WTC11 (cell line): ENCODE measurements at regions not wholly inside any gene's neighbourhood (a gene's known extent, or its start where the extent isn't known, plus 50 kb on each side); places are given as distances from the start of the nearest gene placed in this dataset.

Experiments used
- ATAC-seq: fragments of 200-7000 bp; cut with Tn5 transposase; 2 replicates; pipeline ENCODE4 v1.10.0; 2021; ENCODE audit warnings: mild to moderate bottlenecking, moderate library complexity
- CTCF ChIA-PET: fragments of 300-600 bp; sonication (Branson Sonifier 250); formaldehyde crosslinking; loops from one replicate; lab custom pipeline; 2021; ENCODE audit warnings: antibody characterized with exemption; lab: Charles Lee
- POLR2A ChIA-PET: fragments of 350-600 bp; sonication (Branson Sonifier 250); formaldehyde crosslinking; loops from one replicate; lab custom pipeline; 2021; ENCODE audit warnings: antibody characterized with exemption; lab: Charles Lee
- DNase-seq: peaks from one replicate; pipeline ENCODE4 v3.0.0; 2021; ENCODE audit warnings: low spot score
- H3K27ac Mint-ChIP-seq: 2 replicates; pipeline ENCODE4 v1.8.0; 2021; ENCODE audit warnings: mixed read lengths
- H3K27me3 Mint-ChIP-seq: 2 replicates; pipeline ENCODE4 v1.8.0; 2021; ENCODE audit warnings: low read depth, mild to moderate bottlenecking, moderate library complexity, mixed read lengths
- H3K36me3 Mint-ChIP-seq: 2 replicates; pipeline ENCODE4 v1.8.0; 2021; ENCODE audit warnings: mixed read lengths
- H3K4me1 Mint-ChIP-seq: 2 replicates; pipeline ENCODE4 v1.8.0; 2022; ENCODE audit warnings: mixed read lengths
- H3K4me3 Mint-ChIP-seq: 2 replicates; pipeline ENCODE4 v1.8.0; 2021; ENCODE audit warnings: mild to moderate bottlenecking, moderate library complexity, mixed read lengths
- H3K9me3 Mint-ChIP-seq: 2 replicates; pipeline ENCODE4 v1.8.0; 2021; ENCODE audit warnings: mixed read lengths
- AR ChIP-seq: fragments of 250-450 bp; sonication (Bioruptor Pico); IDR thresholded peaks from 2 replicates; pipeline ENCODE4 v1.9.0; 2021; ENCODE audit warnings: mild to moderate bottlenecking
- CTCF ChIP-seq: fragments of 200-600 bp; IDR thresholded peaks from 2 replicates; pipeline ENCODE4 v1.8.0; 2022; ENCODE audit warnings: antibody characterized with exemption
- GABPB1 ChIP-seq: sonication (generic); formaldehyde crosslinking; IDR thresholded peaks from 2 replicates; pipeline ENCODE4 v1.8.1; 2023; ENCODE audit warnings: mild to moderate bottlenecking, missing genetic modification reagents
- GTF2I ChIP-seq: fragments of 250-450 bp; sonication (Bioruptor Pico); conservative IDR thresholded peaks from 2 replicates; pipeline ENCODE4 v1.4.0; 2021; ENCODE audit warnings: mild to moderate bottlenecking
- JUN ChIP-seq: sonication (generic); formaldehyde crosslinking; IDR thresholded peaks from 2 replicates; pipeline ENCODE4 v1.8.0; 2023; ENCODE audit warnings: mild to moderate bottlenecking, missing genetic modification reagents
- NFE2L1 ChIP-seq: sonication (generic); formaldehyde crosslinking; IDR thresholded peaks from 2 replicates; pipeline ENCODE4 v1.8.1; 2023; ENCODE audit warnings: missing genetic modification reagents
- NR2C2 ChIP-seq: sonication (generic); formaldehyde crosslinking; IDR thresholded peaks from 2 replicates; pipeline ENCODE4 v1.8.0; 2022; ENCODE audit warnings: mild to moderate bottlenecking, missing genetic modification reagents
- RORB ChIP-seq: fragments of 250-450 bp; sonication (Bioruptor Pico); IDR thresholded peaks from 2 replicates; pipeline ENCODE4 v1.9.0; 2021; ENCODE audit warnings: mild to moderate bottlenecking
- ZNF263 ChIP-seq: sonication (generic); formaldehyde crosslinking; IDR thresholded peaks from 2 replicates; pipeline ENCODE4 v1.8.1; 2022; ENCODE audit warnings: low read depth, mild to moderate bottlenecking, moderate library complexity, missing genetic modification reagents
- ZNF532 ChIP-seq: fragments of 250-450 bp; sonication (Bioruptor Pico); IDR thresholded peaks from 2 replicates; pipeline ENCODE4 v1.9.0; 2021; ENCODE audit warnings: mild to moderate bottlenecking, borderline replicate concordance
- TF ChIP-seq, protein P1 (sequence below): sonication (generic); formaldehyde crosslinking; IDR thresholded peaks from 2 replicates; pipeline ENCODE4 v1.8.1; 2023; ENCODE audit warnings: mild to moderate bottlenecking, missing genetic modification reagents
- TF ChIP-seq, protein P2 (sequence below): sonication (generic); formaldehyde crosslinking; IDR thresholded peaks from 2 replicates; pipeline ENCODE4 v1.8.0; 2022; ENCODE audit warnings: missing genetic modification reagents
- TF ChIP-seq, protein P3 (sequence below): fragments of 250-450 bp; sonication (Bioruptor Pico); IDR thresholded peaks from 2 replicates; pipeline ENCODE4 v2.1.2; 2022; ENCODE audit warnings: mild to moderate bottlenecking, moderate library complexity
- TF ChIP-seq, protein P4 (sequence below): sonication (generic); formaldehyde crosslinking; IDR thresholded peaks from 2 replicates; pipeline ENCODE4 v1.8.0; 2022; ENCODE audit warnings: mild to moderate bottlenecking, missing genetic modification reagents

GRCh38 chr13:108477376-108477775, 152.0 kb upstream of the MYO16 start:
- Mint-ChIP-seq H3K27ac (no peak overlapping the region), H3K9me3 (peaks cover 10% of the 10 kb centered on the region)
- POLR2A ChIA-PET = no interaction called here

DNA sequence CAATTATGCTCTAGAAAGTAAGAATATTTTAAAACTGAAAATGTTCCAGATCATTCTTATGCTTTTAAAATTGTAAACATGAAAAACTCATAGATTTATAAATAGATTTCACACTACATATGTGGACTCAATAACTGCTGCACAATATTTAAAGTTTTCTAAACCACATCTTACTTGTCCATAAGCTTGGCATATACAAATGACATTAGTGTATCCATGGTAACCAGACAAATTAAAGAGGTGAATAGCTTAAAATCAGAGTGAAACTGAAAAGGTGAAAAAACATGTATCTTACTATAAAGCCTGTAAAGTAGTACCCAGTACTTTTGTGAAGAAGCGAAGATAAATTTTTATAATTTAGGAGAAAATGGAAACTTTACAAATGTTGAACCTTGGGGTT, 151.2 kb upstream of the MYO16 start:
- H3K4me1 Mint-ChIP-seq = no peaks in the 10 kb centered on the region
- CTCF ChIA-PET = interaction anchor here (0.5 kb wide), 1 partner anchor 10 kb away, joined by 3 read pairs; no protein-coding TSS in a partner anchor
- H3K36me3 Mint-ChIP-seq = no peaks in the 10 kb centered on the region; the same call in 1 of the 2 replicates
- TF ChIP-seq CTCF (no peak), NFE2L1 (CRISPR knock-in tag) (no peak), ZNF532 (CRISPR knock-in tag) (no peak), NR2C2 (CRISPR knock-in tag) (no peak), RORB (CRISPR knock-in tag) (no peak), GTF2I (CRISPR knock-in tag) (no peak)
- TF ChIP-seq, protein P1, sequence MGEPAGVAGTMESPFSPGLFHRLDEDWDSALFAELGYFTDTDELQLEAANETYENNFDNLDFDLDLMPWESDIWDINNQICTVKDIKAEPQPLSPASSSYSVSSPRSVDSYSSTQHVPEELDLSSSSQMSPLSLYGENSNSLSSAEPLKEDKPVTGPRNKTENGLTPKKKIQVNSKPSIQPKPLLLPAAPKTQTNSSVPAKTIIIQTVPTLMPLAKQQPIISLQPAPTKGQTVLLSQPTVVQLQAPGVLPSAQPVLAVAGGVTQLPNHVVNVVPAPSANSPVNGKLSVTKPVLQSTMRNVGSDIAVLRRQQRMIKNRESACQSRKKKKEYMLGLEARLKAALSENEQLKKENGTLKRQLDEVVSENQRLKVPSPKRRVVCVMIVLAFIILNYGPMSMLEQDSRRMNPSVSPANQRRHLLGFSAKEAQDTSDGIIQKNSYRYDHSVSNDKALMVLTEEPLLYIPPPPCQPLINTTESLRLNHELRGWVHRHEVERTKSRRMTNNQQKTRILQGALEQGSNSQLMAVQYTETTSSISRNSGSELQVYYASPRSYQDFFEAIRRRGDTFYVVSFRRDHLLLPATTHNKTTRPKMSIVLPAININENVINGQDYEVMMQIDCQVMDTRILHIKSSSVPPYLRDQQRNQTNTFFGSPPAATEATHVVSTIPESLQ (CRISPR knock-in tag) = no peak
- TF ChIP-seq, protein P2, sequence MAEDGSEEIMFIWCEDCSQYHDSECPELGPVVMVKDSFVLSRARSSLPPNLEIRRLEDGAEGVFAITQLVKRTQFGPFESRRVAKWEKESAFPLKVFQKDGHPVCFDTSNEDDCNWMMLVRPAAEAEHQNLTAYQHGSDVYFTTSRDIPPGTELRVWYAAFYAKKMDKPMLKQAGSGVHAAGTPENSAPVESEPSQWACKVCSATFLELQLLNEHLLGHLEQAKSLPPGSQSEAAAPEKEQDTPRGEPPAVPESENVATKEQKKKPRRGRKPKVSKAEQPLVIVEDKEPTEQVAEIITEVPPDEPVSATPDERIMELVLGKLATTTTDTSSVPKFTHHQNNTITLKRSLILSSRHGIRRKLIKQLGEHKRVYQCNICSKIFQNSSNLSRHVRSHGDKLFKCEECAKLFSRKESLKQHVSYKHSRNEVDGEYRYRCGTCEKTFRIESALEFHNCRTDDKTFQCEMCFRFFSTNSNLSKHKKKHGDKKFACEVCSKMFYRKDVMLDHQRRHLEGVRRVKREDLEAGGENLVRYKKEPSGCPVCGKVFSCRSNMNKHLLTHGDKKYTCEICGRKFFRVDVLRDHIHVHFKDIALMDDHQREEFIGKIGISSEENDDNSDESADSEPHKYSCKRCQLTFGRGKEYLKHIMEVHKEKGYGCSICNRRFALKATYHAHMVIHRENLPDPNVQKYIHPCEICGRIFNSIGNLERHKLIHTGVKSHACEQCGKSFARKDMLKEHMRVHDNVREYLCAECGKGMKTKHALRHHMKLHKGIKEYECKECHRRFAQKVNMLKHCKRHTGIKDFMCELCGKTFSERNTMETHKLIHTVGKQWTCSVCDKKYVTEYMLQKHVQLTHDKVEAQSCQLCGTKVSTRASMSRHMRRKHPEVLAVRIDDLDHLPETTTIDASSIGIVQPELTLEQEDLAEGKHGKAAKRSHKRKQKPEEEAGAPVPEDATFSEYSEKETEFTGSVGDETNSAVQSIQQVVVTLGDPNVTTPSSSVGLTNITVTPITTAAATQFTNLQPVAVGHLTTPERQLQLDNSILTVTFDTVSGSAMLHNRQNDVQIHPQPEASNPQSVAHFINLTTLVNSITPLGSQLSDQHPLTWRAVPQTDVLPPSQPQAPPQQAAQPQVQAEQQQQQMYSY = no peak

More at GRCh38 chr13:108477376-108477775, 152.0 kb upstream of the MYO16 start:
- no peaks in the 10 kb centered on the region for H3K27me3 Mint-ChIP-seq
- no peaks in the 10 kb centered on the region for H3K4me1 Mint-ChIP-seq
- DNase-seq (no peak), ATAC-seq (no peak)
- no peaks in the 10 kb centered on the region; the same call in none of the 2 replicates for H3K36me3 Mint-ChIP-seq
- TF ChIP-seq GABPB1 (CRISPR knock-in tag) (no peak), AR (CRISPR knock-in tag) (no peak), ZNF263 (no peak), JUN (CRISPR knock-in tag) (no peak)
- TF ChIP-seq, protein P3, sequence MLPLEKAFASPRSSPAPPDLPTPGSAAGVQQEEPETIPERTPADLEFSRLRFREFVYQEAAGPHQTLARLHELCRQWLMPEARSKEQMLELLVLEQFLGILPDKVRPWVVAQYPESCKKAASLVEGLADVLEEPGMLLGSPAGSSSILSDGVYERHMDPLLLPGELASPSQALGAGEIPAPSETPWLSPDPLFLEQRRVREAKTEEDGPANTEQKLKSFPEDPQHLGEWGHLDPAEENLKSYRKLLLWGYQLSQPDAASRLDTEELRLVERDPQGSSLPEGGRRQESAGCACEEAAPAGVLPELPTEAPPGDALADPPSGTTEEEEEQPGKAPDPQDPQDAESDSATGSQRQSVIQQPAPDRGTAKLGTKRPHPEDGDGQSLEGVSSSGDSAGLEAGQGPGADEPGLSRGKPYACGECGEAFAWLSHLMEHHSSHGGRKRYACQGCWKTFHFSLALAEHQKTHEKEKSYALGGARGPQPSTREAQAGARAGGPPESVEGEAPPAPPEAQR = no peak
- TF ChIP-seq, protein P4, sequence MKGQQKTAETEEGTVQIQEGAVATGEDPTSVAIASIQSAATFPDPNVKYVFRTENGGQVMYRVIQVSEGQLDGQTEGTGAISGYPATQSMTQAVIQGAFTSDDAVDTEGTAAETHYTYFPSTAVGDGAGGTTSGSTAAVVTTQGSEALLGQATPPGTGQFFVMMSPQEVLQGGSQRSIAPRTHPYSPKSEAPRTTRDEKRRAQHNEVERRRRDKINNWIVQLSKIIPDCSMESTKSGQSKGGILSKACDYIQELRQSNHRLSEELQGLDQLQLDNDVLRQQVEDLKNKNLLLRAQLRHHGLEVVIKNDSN (CRISPR knock-in tag) = no peak
- H3K4me3 Mint-ChIP-seq = no peak overlapping the region
- CTCF ChIA-PET = interaction anchor here (0.5 kb wide), 1 partner anchor 11 kb away, joined by 3 read pairs; no protein-coding TSS in a partner anchor

More for the DNA sequence above, 151.2 kb upstream of the MYO16 start:
- Mint-ChIP-seq H3K27ac (no peak overlapping the region), H3K4me3 (no peak overlapping the region), H3K27me3 (no peaks in the 10 kb centered on the region), H3K9me3 (peaks cover 2% of the 10 kb centered on the region)
- ATAC-seq = no peak
- no peak for DNase-seq
- POLR2A ChIA-PET = no interaction called here
